HTR-8/SVneo (cell line): ENCODE measurements at regions not wholly inside any gene's neighbourhood (a gene's known extent, or its start where the extent isn't known, plus 50 kb on each side); places are given as distances from the start of the nearest gene placed in this dataset.

Experiments used
- DNase-seq: peaks from one replicate; pipeline ENCODE4 v3.0.0; 2011; ENCODE audit warnings: low spot score, mixed read lengths; ENCODE audit not compliant: insufficient read length
- FAIRE-seq: peaks from 2 replicates; lab custom pipeline; 2011; peaks lifted over from hg19 to GRCh38; lab: Jason Lieb, UNC

GRCh38 chr6:163720460-163721235 lies 306.1 kb downstream of the QKI start:
- FAIRE-seq, result no peak

GRCh38 chr6:163720005-163720404 lies 305.5 kb downstream of the QKI start:
- DNase-seq, result no peak
- FAIRE-seq, result no peak

More at GRCh38 chr6:163720460-163721235, 306.1 kb downstream of the QKI start:
- DNase-seq, result no peak

GRCh38 chr6:163719028-163719742 lies 304.7 kb downstream of the QKI start:
- FAIRE-seq (no peak), DNase-seq (no peak)

GRCh38 chr6:163718537-163718936 lies 304.0 kb downstream of the QKI start:
- DNase-seq (no peak), FAIRE-seq (no peak)

GRCh38 chr6:163717106-163717764 lies 302.7 kb downstream of the QKI start:
- DNase-seq (no peak), FAIRE-seq (no peak)

- no peak for DNase-seq
- no peak for FAIRE-seq
Observed at GRCh38 chr6:163716690-163717089, 302.2 kb downstream of the QKI start.

- no peak for DNase-seq
Observed at GRCh38 chr6:163715846-163716245, 301.3 kb downstream of the QKI start.

GRCh38 chr6:163714179-163714578 lies 299.7 kb downstream of the QKI start:
- FAIRE-seq (no peak), DNase-seq (no peak)

More at GRCh38 chr6:163715846-163716245, 301.3 kb downstream of the QKI start:
- FAIRE-seq, result no peak

- no peak for FAIRE-seq
Observed at GRCh38 chr6:163712981-163713380, 298.5 kb downstream of the QKI start.

GRCh38 chr6:163712566-163712961 lies 298.0 kb downstream of the QKI start:
- FAIRE-seq, result no peak
- no peak for DNase-seq

More at GRCh38 chr6:163712981-163713380, 298.5 kb downstream of the QKI start:
- DNase-seq, result no peak

- FAIRE-seq, result no peak
- no peak for DNase-seq
Observed at GRCh38 chr6:163711615-163712565, 297.4 kb downstream of the QKI start.

GRCh38 chr6:163710532-163711470 lies 296.3 kb downstream of the QKI start:
- no peak for DNase-seq
- no peak for FAIRE-seq

GRCh38 chr6:163709693-163710092 lies 295.2 kb downstream of the QKI start:
- FAIRE-seq (no peak), DNase-seq (no peak)

GRCh38 chr6:163709255-163709654 lies 294.7 kb downstream of the QKI start:
- no peak for FAIRE-seq
- DNase-seq, result no peak

- FAIRE-seq, result no peak
- no peak for DNase-seq
Observed at GRCh38 chr6:163708466-163708865, 293.9 kb downstream of the QKI start.

GRCh38 chr6:163707387-163708355 lies 293.2 kb downstream of the QKI start:
- DNase-seq, result no peak
- FAIRE-seq, result no peak

GRCh38 chr6:163706500-163707087 lies 292.1 kb downstream of the QKI start:
- FAIRE-seq, result no peak
- no peak for DNase-seq
